GM12878 (cell line): ENCODE measurements at regions not wholly inside any gene's neighbourhood (a gene's known extent, or its start where the extent isn't known, plus 50 kb on each side); places are given as distances from the start of the nearest gene placed in this dataset.

Experiments
- ATAC-seq: fragments of 200-7000 bp; cut with Tn5 transposase; 3 replicates; pipeline ENCODE4 v1.9.1; 2020; ENCODE audit warnings: mild to moderate bottlenecking, moderate library complexity
- BruUV-seq: library from RNA; stranded (reverse); fragments of 400-500 nt; replicated peaks from 2 replicates; lab custom pipeline; 2021; lab: Mats Ljungman, UMichigan
- CTCF ChIA-PET: fragments of 300-600 bp; sonication (Branson Sonifier 250); formaldehyde crosslinking; extraction: SDS; loops from one replicate; lab custom pipeline; 2021; ENCODE audit warnings: inconsistent platforms; lab: Yijun Ruan, JAX
- POLR2A ChIA-PET: fragments of 350-600 bp; formaldehyde crosslinking; extraction: SDS; loops from one replicate; lab custom pipeline; 2021; ENCODE audit warnings: inconsistent platforms; lab: Charles Lee
- RAD21 ChIA-PET: fragments of 300-600 bp; sonication (Branson Sonifier 250); formaldehyde crosslinking; loops from one replicate; lab custom pipeline; 2023; ENCODE audit warnings: antibody characterized with exemption; ENCODE audit not compliant: unreplicated experiment; lab: Charles Lee
- SMC1A ChIA-PET: fragments of 300-600 bp; sonication (Branson Sonifier 250); formaldehyde crosslinking; loops from one replicate; lab custom pipeline; 2023; ENCODE audit not compliant: unreplicated experiment, uncharacterized antibody; lab: Charles Lee
- DNase-seq: peaks from one replicate; pipeline ENCODE4 v3.0.0-alpha.2; 2011; ENCODE audit warnings: low read depth, low spot score
- FAIRE-seq: peaks from 3 replicates; lab custom pipeline; 2011; peaks lifted over from hg19 to GRCh38; lab: Jason Lieb, UNC
- H2AFZ ChIP-seq: 2 replicates; pipeline ENCODE4 v1.6.0; 2011; ENCODE audit warnings: low read depth, low read length, control low read depth; ENCODE audit not compliant: control insufficient read depth
- H3K27ac ChIP-seq: 2 replicates; pipeline ENCODE4 v1.5.1; 2011; ENCODE audit warnings: control low read depth; ENCODE audit not compliant: control insufficient read depth, insufficient read depth
- H3K27me3 ChIP-seq, 2 experiments: replicated peaks in 1 of 2; 2 replicates each; pipeline versions ENCODE4 v1.6.0 to v1.6.1; 2011; ENCODE audit warnings: low read length in 1 of 2; ENCODE audit not compliant: control insufficient read depth in 2 of 2, insufficient read depth in 2 of 2
- H3K36me3 ChIP-seq, 2 experiments: 2 replicates each; pipeline ENCODE4 v1.5.1; 2011; ENCODE audit warnings: low read length in 1 of 2; ENCODE audit not compliant: control insufficient read depth in 2 of 2, insufficient read depth in 2 of 2
- H3K4me1 ChIP-seq: 2 replicates; pipeline ENCODE4 v1.6.1; 2011; ENCODE audit warnings: mild to moderate bottlenecking, low read length, moderate library complexity, mixed read lengths; ENCODE audit not compliant: control insufficient read depth, insufficient read depth
- H3K4me2 ChIP-seq: 2 replicates; pipeline ENCODE4 v1.6.0; 2011; ENCODE audit warnings: control low read depth; ENCODE audit not compliant: control insufficient read depth, insufficient read depth
- H3K4me3 ChIP-seq: fragments of 200-600 bp; sonication (generic); 2 replicates; pipeline ENCODE4 v1.5.1; 2016
- H3K79me2 ChIP-seq: 2 replicates; pipeline ENCODE4 v1.6.0; 2011; ENCODE audit warnings: low read length; ENCODE audit not compliant: control insufficient read depth, insufficient read depth
- H3K9ac ChIP-seq: 2 replicates; pipeline ENCODE4 v1.8.0; 2011; ENCODE audit warnings: low read length, control low read depth, mixed read lengths; ENCODE audit not compliant: control insufficient read depth, insufficient read depth
- H3K9me3 ChIP-seq: replicated peaks from 3 replicates; pipeline ENCODE4 v1.5.1; 2011; ENCODE audit warnings: mild to moderate bottlenecking, low read length; ENCODE audit not compliant: control insufficient read depth, insufficient read depth
- H4K20me1 ChIP-seq: 2 replicates; pipeline ENCODE4 v1.6.0; 2011; ENCODE audit not compliant: control insufficient read depth, insufficient read depth
- CREB1 ChIP-seq: IDR thresholded peaks from 2 replicates; pipeline ENCODE4 v1.6.1; 2012; ENCODE audit warnings: low read depth, mild to moderate bottlenecking, inconsistent platforms
- FOS ChIP-seq: IDR thresholded peaks from 3 replicates; pipeline ENCODE4 v1.6.1; 2011; ENCODE audit warnings: borderline replicate concordance; ENCODE audit not compliant: insufficient read length; ENCODE audit errors: extremely low read depth
- HSF1 ChIP-seq: fragments of 150-350 bp; IDR thresholded peaks from 2 replicates; pipeline ENCODE4 v1.6.1; 2014; ENCODE audit warnings: mild to moderate bottlenecking, low read depth, low read length
- PAX8 ChIP-seq: fragments of 450-650 bp; IDR thresholded peaks from 2 replicates; pipeline ENCODE4 v1.6.1; 2017; ENCODE audit warnings: mild to moderate bottlenecking, moderate library complexity
- RUNX3 ChIP-seq: IDR thresholded peaks from 2 replicates; pipeline ENCODE4 v1.6.1; 2012; ENCODE audit warnings: low read length, inconsistent platforms
- STAT3 ChIP-seq: IDR thresholded peaks from 2 replicates; pipeline ENCODE4 v1.6.1; 2011; ENCODE audit warnings: low read depth, low read length, improper control_type of control experiment
- TARDBP ChIP-seq: IDR thresholded peaks from 2 replicates; pipeline ENCODE4 v1.6.1; 2016; ENCODE audit warnings: borderline replicate concordance
- WGBS: methylation state at CpG from one replicate; pipeline ENCODE4 v1.1.6; 2016; ENCODE audit warnings: low lambda C conversion rate; ENCODE audit not compliant: insufficient replicate concordance, insufficient coverage; ENCODE audit errors: missing lambda C conversion rate; 5-methylcytosine and 5-hydroxymethylcytosine counted together
- in situ Hi-C: fragments of 300-500 bp; cut with MboI; formaldehyde crosslinking; loops from 9 replicates; pipeline ENCODE4 v1.14.3; 2018; ENCODE audit warnings: mixed read lengths
- intact Hi-C: fragments of 100-400 bp; cut with micrococcal nuclease; formaldehyde crosslinking; loops from one replicate; pipeline ENCODE4 v1.14.2; 2022; ENCODE audit not compliant: unreplicated experiment
- TF ChIP-seq, protein P1 (sequence below): fragments of 150-350 bp; IDR thresholded peaks from 2 replicates; pipeline ENCODE4 v1.6.1; 2016; ENCODE audit warnings: low read depth, low read length
- TF ChIP-seq, protein P2 (sequence below): fragments of 450-650 bp; IDR thresholded peaks from 2 replicates; pipeline ENCODE4 v1.6.1; 2017; ENCODE audit warnings: borderline replicate concordance

DNA sequence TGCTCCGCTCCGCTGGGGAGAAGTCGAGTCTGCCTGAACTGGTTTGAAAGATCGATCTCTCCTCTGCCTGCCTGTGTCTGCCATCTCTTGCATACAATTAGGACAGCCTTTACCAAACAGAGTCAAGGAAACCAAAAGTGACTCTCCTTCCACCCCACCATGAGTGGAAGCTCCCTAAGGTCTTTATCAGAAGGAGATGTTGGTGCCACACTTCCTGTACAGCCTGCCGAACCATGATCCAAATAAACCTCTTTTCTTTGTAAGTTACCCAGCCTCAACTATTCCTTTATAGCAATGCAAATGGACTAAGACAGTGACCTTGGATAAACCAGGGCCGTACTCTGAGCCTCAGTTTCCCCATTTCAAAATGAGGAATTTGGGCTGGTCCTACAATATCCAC, 106.3 kb upstream of the GDF10 start:
- intact Hi-C loops (no loop called here), in situ Hi-C loops (no loop called here)
- no peaks in the 10 kb centered on the region for H3K79me2 ChIP-seq
- no peak overlapping the region for H3K4me3 ChIP-seq
- no peak overlapping the region for H2AFZ ChIP-seq
- H3K9me3 ChIP-seq, result no peaks in the 10 kb centered on the region
- H3K27ac ChIP-seq, result no peak overlapping the region
- 52% methylated on average over 6 of the region's 6 CpGs for WGBS
- CTCF ChIA-PET, result no interaction called here
- POLR2A ChIA-PET, result no interaction called here
- BruUV-seq, result no TSS peak
- H3K36me3 ChIP-seq, result no peaks in the 10 kb centered on the region
- DNase-seq (no peak), FAIRE-seq (no peak), ATAC-seq (no peak)
- SMC1A ChIA-PET, result no interaction called here
- H3K4me1 ChIP-seq, result no peaks in the 10 kb centered on the region
- H3K27me3 ChIP-seq, result no peaks in the 10 kb centered on the region; a peak in 2 of 4 replicates
- RAD21 ChIA-PET, result no interaction called here
- TF ChIP-seq HSF1 (no peak), FOS (no peak), STAT3 (no peak), RUNX3 (no peak), TARDBP (no peak), PAX8 (no peak), CREB1 (no peak)
- TF ChIP-seq, protein P1, sequence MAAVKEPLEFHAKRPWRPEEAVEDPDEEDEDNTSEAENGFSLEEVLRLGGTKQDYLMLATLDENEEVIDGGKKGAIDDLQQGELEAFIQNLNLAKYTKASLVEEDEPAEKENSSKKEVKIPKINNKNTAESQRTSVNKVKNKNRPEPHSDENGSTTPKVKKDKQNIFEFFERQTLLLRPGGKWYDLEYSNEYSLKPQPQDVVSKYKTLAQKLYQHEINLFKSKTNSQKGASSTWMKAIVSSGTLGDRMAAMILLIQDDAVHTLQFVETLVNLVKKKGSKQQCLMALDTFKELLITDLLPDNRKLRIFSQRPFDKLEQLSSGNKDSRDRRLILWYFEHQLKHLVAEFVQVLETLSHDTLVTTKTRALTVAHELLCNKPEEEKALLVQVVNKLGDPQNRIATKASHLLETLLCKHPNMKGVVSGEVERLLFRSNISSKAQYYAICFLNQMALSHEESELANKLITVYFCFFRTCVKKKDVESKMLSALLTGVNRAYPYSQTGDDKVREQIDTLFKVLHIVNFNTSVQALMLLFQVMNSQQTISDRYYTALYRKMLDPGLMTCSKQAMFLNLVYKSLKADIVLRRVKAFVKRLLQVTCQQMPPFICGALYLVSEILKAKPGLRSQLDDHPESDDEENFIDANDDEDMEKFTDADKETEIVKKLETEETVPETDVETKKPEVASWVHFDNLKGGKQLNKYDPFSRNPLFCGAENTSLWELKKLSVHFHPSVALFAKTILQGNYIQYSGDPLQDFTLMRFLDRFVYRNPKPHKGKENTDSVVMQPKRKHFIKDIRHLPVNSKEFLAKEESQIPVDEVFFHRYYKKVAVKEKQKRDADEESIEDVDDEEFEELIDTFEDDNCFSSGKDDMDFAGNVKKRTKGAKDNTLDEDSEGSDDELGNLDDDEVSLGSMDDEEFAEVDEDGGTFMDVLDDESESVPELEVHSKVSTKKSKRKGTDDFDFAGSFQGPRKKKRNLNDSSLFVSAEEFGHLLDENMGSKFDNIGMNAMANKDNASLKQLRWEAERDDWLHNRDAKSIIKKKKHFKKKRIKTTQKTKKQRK, result no peak
- TF ChIP-seq, protein P2, sequence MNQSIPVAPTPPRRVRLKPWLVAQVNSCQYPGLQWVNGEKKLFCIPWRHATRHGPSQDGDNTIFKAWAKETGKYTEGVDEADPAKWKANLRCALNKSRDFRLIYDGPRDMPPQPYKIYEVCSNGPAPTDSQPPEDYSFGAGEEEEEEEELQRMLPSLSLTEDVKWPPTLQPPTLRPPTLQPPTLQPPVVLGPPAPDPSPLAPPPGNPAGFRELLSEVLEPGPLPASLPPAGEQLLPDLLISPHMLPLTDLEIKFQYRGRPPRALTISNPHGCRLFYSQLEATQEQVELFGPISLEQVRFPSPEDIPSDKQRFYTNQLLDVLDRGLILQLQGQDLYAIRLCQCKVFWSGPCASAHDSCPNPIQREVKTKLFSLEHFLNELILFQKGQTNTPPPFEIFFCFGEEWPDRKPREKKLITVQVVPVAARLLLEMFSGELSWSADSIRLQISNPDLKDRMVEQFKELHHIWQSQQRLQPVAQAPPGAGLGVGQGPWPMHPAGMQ, result no peak
- no peaks in the 10 kb centered on the region for H4K20me1 ChIP-seq
- no peak overlapping the region for H3K4me2 ChIP-seq
- no peak overlapping the region for H3K9ac ChIP-seq
